ENCODE measurements at regions not wholly inside any gene's neighbourhood (a gene's known extent, or its start where the extent isn't known, plus 50 kb on each side); places are given as distances from the start of the nearest gene placed in this dataset.
A peak's percentile ranks its signal among the peaks of the same experiment; 100 is the strongest.

- DNase-seq (ENCODE audit: low spot score in 2 of 2): no peak
Observed at GRCh38 chr2:39508198-39508597, 71.1 kb upstream of the MAP4K3 start.

GRCh38 chr2:39510140-39510539 lies 73.1 kb upstream of the MAP4K3 start:
- Histone ChIP-seq H3K4me1 (peaks cover 0 to 51% (median 33%) of the 10 kb centered on the region in 4 donors), H3K27ac (peak overlapping the region in 2 of 4 donors; percentile 27 to 33)
- 55 to 57% methylated on average over 5 of the region's 5 CpGs for WGBS, 2 donors

More at GRCh38 chr2:39508198-39508597, 71.1 kb upstream of the MAP4K3 start:
- Histone ChIP-seq H3K27me3 (no peaks in the 10 kb centered on the region), H3K36me3 (no peaks in the 10 kb centered on the region), H3K9me3 (no peaks in the 10 kb centered on the region), H3K4me3 (no peak overlapping the region), H3K4me1 (peaks cover 0 to 57% (median 39%) of the 10 kb centered on the region in 4 donors), H3K27ac (no peak overlapping the region)
- WGBS, 2 donors: 66 to 82% methylated on average over 4 of the region's 4 CpGs
- TF ChIP-seq POLR2A (IDR thresholded peaks at IDR 0.05) (no peak), CTCF (IDR thresholded peaks at IDR 0.05) (no peak), EP300 (IDR thresholded peaks at IDR 0.05) (no peak)

GRCh38 chr2:39511219-39511604 lies 74.1 kb upstream of the MAP4K3 start:
- H3K9me3 ChIP-seq: no peaks in the 10 kb centered on the region
- no peaks in the 10 kb centered on the region for H3K36me3 ChIP-seq
- WGBS, 2 donors: 62 to 70% methylated on average over 4 of the region's 4 CpGs
- peaks cover 0 to 44% (median 28%) of the 10 kb centered on the region in 4 donors for H3K4me1 ChIP-seq
- peak overlapping the region in 3 of 4 donors; percentile 35 to 82 (median 72) for H3K27ac ChIP-seq
- H3K4me3 ChIP-seq: no peak overlapping the region
- no peaks in the 10 kb centered on the region for H3K27me3 ChIP-seq
- no peak for DNase-seq (ENCODE audit: low spot score in 2 of 2)
- TF ChIP-seq CTCF (IDR thresholded peaks at IDR 0.05) (no peak), POLR2A (IDR thresholded peaks at IDR 0.05) (no peak), EP300 (IDR thresholded peaks at IDR 0.05) (no peak)

More at GRCh38 chr2:39510140-39510539, 73.1 kb upstream of the MAP4K3 start:
- no peak for TF ChIP-seq CTCF (IDR thresholded peaks at IDR 0.05)
- TF ChIP-seq EP300 (IDR thresholded peaks at IDR 0.05): no peak
- no peak for TF ChIP-seq POLR2A (IDR thresholded peaks at IDR 0.05)
- no peak for DNase-seq (ENCODE audit: low spot score in 2 of 2)
- no peak overlapping the region for H3K4me3 ChIP-seq
- H3K27me3 ChIP-seq: no peaks in the 10 kb centered on the region
- no peaks in the 10 kb centered on the region for H3K36me3 ChIP-seq
- H3K9me3 ChIP-seq: no peaks in the 10 kb centered on the region

GRCh38 chr2:39511605-39512433 lies 74.7 kb upstream of the MAP4K3 start:
- TF ChIP-seq CTCF (IDR thresholded peaks at IDR 0.05): no peak
- TF ChIP-seq POLR2A (IDR thresholded peaks at IDR 0.05): no peak
- TF ChIP-seq EP300 (IDR thresholded peaks at IDR 0.05): no peak
- WGBS, 2 donors: 21 to 45% methylated on average over 3 of the region's 3 CpGs
- DNase-seq (ENCODE audit: low spot score in 2 of 2): no peak
- Histone ChIP-seq H3K27ac (peak overlapping the region in 3 of 4 donors; percentile 35 to 82 (median 72)), H3K9me3 (no peaks in the 10 kb centered on the region), H3K4me1 (peaks cover 0 to 44% (median 28%) of the 10 kb centered on the region in 4 donors), H3K36me3 (no peaks in the 10 kb centered on the region), H3K27me3 (no peaks in the 10 kb centered on the region), H3K4me3 (no peak overlapping the region)

- Histone ChIP-seq H3K4me3 (no peak overlapping the region), H3K27ac (peak overlapping the region in 3 of 4 donors; percentile 47 to 82 (median 72)), H3K27me3 (no peaks in the 10 kb centered on the region), H3K4me1 (peaks cover 0 to 44% (median 28%) of the 10 kb centered on the region in 4 donors), H3K36me3 (no peaks in the 10 kb centered on the region), H3K9me3 (no peaks in the 10 kb centered on the region)
- no peak for TF ChIP-seq POLR2A (IDR thresholded peaks at IDR 0.05)
- 52 to 62% methylated on average over 7 of the region's 7 CpGs for WGBS, 2 donors
- no peak for DNase-seq (ENCODE audit: low spot score in 2 of 2)
Observed at GRCh38 chr2:39512434-39512935, 75.4 kb upstream of the MAP4K3 start.
